ENCODE measurements at regions not wholly inside any gene's neighbourhood (a gene's known extent, or its start where the extent isn't known, plus 50 kb on each side); places are given as distances from the start of the nearest gene placed in this dataset.

DNA sequence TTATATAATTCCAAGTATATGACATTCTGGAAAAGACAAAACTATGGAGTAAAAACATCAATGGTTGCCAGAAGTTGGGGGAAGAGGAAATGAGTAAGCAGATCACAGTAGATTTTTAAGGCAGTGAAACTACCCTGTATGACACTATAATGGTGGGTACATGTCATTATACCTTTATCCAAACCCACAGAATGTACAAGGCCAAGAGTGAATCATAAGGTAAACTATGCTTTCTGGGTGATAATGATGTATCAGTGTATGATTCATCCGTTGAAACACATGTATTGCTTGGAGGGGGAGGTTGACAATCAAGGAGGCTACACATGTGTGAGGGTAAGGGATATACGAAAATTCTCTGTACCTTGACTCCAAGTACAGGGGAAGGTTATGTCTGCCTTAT lies 862.7 kb downstream of the PLA2G4A start:
- TF ChIP-seq, protein P1, sequence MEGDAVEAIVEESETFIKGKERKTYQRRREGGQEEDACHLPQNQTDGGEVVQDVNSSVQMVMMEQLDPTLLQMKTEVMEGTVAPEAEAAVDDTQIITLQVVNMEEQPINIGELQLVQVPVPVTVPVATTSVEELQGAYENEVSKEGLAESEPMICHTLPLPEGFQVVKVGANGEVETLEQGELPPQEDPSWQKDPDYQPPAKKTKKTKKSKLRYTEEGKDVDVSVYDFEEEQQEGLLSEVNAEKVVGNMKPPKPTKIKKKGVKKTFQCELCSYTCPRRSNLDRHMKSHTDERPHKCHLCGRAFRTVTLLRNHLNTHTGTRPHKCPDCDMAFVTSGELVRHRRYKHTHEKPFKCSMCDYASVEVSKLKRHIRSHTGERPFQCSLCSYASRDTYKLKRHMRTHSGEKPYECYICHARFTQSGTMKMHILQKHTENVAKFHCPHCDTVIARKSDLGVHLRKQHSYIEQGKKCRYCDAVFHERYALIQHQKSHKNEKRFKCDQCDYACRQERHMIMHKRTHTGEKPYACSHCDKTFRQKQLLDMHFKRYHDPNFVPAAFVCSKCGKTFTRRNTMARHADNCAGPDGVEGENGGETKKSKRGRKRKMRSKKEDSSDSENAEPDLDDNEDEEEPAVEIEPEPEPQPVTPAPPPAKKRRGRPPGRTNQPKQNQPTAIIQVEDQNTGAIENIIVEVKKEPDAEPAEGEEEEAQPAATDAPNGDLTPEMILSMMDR (conservative IDR thresholded peaks at IDR 0.05; ENCODE audit: low read length): no peak
- TF ChIP-seq EZH2phosphoT487 (IDR thresholded peaks at IDR 0.05; ENCODE audit: borderline replicate concordance, low read depth, low read length): no peak

All from OCI-LY7 (cell line).